M059J (cell line): ENCODE measurements at regions not wholly inside any gene's neighbourhood (a gene's known extent, or its start where the extent isn't known, plus 50 kb on each side); places are given as distances from the start of the nearest gene placed in this dataset.
"Not testable (repeated sequence)": the region's sequence is repeated elsewhere in the genome, so short reads cannot be mapped to it uniquely, and the experiment has no call there.

Experiments used
- DNase-seq: peaks from one replicate; pipeline ENCODE4 v3.0.0-alpha.2; 2012; ENCODE audit warnings: low read depth

- DNase-seq = no peak
These were observed 605.6 kb upstream of the TEX47 start for GRCh38 chr7:89401099-89401498.

DNA sequence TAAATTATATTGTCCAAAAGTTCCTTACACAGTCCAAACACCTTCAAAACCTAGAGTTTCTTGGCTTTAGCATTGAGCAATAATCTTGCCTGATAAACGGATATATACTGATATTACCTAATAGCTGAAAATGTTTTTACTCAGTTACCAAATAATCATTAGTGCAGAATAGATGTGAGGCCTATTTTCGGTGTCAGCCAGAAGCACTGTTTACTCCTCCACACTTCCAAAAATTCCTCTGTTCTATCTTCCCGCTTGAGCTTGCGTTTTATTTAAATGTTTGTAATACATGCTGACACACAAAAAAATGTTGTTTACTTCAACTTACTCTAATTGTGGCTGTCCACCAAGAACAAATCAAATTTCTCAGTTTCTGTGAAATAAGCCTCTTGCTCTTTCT lies 606.2 kb upstream of the TEX47 start:
- no peak for DNase-seq

GRCh38 chr7:89451911-89452310 lies 656.4 kb upstream of the TEX47 start:
- DNase-seq = no peak

- DNase-seq = no peak
These were observed 661.0 kb upstream of the TEX47 start for GRCh38 chr7:89456556-89456955.

DNA sequence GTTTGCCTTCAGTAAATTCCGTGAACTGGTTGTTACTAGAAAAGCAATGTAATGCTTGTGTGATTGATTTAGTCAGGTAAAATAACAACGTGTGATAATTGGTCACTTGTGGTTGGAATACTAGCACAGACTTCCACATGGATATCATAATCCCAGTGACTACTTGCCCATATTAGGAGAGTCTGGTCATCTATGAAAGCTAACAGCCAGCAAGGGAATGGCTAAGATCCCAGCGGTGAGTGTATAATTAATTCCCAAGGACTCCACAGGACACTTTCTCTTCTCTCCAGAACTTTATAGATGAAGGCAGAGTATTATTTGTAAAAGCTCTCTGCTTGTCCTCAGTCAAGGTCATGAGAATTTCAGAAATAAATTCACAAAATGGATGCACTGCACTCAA lies 662.6 kb upstream of the TEX47 start:
- DNase-seq = no peak

DNA sequence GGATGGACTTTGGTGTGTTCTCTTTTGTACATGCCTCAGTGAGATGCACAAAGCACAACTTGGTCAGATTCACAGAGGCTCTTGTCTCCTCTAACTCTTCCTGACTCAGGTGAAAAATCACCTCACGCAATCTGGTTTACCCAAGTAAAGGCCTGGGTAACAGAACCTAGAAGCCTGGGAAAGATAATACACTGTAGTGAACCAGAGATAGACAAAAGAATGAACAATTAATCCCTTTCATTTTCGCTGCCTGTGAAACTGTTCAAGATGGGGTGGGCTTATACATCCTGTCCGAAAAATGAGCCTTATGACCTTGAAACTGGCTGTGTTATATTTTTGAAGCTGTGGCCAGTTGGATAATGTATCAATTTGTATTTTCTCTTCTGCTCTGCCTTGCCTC lies 678.9 kb upstream of the TEX47 start:
- DNase-seq = no peak

GRCh38 chr7:89477991-89478390 lies 676.3 kb upstream of the STEAP1 start:
- no peak for DNase-seq

DNA sequence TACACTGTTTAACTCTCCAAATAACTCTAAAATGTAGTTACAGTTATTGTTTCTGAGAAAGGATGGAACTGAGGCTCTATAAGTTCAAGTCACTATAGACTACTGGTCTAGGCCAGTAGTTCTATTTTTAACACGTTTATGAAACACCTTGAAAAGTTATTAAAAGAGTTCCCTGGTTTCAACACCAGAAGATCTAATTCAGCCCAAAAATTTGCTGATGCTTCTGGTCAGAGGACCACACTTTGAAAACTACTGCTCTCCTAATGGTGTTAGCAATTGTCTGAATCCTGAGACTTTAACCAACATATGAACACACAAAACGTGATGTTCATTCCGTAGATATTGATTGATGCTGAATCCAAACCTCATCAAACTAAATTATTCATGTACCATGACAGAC lies 658.6 kb upstream of the STEAP1 start:
- DNase-seq = no peak

DNA sequence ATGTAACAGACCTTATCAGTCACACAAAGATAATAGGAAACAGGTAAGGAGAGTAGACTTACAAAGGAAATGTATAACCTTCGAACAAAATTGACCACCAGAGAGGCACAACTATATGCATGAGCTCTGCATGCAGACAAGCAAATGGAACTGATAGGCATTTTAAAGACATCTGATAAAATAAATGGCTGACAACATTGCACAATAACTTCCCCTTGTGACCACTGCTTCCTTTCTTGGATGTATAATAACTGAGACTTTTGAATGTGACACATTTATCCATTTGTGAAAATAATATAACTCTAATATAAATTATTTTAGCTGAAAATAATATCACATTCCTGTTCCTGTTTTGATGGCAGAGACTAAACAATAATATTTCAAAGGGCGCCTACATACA lies 654.2 kb upstream of the STEAP1 start:
- DNase-seq = no peak

GRCh38 chr7:89503281-89503680 lies 651.0 kb upstream of the STEAP1 start:
- no peak for DNase-seq

- DNase-seq = no peak
These were observed 647.2 kb upstream of the STEAP1 start for GRCh38 chr7:89507034-89507433.

- DNase-seq = no peak
These were observed 642.4 kb upstream of the STEAP1 start for GRCh38 chr7:89511900-89512299.

GRCh38 chr7:89514970-89515369 lies 639.3 kb upstream of the STEAP1 start:
- no peak for DNase-seq

DNA sequence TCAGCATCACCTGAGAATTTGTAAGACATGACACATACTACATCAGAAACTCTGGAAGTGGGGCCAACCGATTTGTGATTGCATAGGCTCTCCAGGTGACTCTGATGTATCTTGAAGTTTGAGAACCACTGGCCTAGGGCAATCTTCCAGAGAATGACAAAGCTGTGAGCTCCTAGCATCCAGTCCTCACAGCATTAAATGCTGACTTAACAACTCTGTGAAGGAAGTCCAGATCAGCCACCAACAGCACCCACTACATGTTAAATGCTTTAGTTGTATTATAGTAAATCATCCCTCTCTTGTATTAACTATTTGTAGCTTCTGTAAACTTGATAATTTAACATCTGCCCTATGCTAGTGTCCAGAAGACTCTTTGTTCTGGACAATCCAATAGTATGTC lies 636.5 kb upstream of the STEAP1 start:
- no peak for DNase-seq

DNA sequence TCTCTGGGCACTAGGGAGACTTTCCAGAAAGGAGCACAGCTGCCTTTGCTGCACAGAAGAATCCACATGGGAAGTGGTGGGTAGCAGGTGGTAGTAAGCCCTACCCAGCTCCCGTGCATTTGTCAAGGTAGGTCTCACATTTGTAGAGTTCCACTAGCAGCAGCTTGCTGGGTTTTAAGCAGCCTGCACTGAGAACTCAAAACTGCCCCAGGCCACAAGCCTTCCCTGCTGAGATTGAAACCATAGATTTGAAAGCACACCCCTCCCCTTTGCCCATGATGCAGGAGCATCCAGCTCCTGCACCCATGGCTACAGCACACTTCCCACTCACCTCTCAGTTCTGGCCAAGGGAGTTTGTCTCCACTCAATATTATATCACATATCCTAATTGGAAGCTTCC lies 604.5 kb upstream of the STEAP1 start:
- DNase-seq = no peak

GRCh38 chr7:89554209-89554608 lies 600.1 kb upstream of the STEAP1 start:
- DNase-seq = no peak

- no peak for DNase-seq
These were observed 594.7 kb upstream of the STEAP1 start for GRCh38 chr7:89559596-89559995.

DNA sequence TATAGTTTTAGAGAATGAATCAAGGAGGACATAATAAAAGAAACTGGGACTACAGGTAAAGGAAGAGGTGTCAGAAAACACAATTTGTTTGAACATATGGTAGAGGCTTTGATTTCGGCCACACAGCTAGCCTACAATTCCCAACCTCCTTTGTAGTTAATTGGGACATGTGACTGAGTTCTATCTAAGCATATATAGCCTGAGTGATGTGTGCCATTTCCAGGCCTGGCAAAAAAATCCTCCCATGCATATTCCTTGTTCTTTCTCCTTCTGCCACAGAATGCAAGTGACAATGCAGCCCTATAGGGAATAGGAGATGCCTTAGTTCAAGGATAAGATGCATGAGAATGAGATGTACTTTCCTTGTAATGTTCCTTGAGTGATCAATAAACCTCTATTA lies 590.7 kb upstream of the STEAP1 start:
- no peak for DNase-seq

GRCh38 chr7:89584896-89585295 lies 569.4 kb upstream of the STEAP1 start:
- no peak for DNase-seq

DNA sequence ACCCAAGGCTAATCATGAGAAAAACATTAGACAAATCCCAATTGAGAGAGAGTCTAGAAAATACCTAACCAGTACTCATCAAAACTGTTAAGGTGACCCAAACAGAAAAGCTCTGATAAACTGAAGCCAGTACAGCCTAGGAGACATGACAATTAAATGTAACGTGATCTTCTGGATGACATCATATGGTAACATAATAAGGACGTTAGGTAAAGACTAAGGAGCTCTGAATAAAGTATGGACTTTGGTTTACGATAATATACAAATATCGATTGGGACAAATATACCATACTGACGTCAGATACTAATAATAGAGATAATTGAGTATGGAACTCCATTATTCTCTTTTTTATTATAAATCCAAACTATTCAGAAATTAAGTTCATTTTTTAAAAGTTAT lies 561.1 kb upstream of the STEAP1 start:
- DNase-seq = no peak

DNA sequence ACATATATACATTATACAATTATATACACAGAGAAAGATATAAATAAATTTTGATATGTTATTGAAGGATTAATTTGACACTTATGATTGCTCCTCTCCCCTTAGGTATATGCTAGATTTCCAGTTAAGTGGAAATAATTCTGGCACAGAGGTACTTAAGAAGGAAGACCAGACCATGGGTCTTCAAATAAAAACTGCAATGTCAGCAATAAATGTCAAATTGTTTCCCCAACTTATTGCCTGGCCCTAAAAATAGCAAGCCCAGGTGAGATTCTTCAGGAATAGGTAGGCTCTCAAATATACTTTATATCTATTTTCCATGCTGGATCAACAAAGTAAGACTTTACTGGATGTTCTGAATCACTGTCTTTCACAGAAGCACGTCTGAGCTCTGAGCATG lies 551.3 kb upstream of the STEAP1 start:
- no peak for DNase-seq

- DNase-seq = no peak
These were observed 548.9 kb upstream of the STEAP1 start for GRCh38 chr7:89605362-89605761.

DNA sequence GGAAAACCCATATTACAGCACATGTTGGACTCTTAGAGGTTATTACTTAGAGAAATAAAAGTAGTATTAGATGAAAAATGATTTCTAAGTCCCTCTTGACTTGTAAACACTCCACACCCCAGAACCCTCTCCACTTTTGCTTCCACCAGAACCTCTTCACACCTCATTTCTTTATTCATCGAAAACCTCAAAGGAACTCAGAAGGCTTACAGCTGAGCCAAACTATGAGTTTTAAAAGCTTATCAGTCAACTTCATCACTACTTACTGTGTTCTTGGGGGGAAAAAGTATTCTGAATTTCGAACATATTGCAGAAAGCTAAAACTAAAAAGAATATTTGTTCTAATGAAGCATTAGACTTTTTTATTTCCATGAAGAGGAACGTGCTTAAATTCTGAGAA lies 547.8 kb upstream of the STEAP1 start:
- no peak for DNase-seq

GRCh38 chr7:89607792-89608191 lies 546.5 kb upstream of the STEAP1 start:
- DNase-seq = no peak

DNA sequence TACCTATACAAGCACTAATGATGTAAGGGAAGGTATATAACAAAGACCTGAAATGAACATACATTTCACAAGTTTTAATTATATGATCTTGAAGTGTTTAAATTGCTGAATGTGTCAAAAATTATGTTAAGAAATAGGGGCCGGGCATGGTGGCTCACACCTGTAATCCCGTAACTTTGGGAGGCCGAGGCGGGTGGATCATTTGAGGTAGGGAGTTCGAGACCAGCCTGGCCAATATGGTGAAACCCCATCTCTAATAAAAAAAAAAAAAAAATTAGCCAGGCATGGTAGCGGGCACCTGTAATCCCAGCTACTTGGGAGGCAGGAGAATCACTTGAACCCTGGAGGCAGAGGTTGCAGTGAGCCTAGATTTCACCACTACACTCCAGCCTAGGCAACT lies 537.4 kb upstream of the STEAP1 start:
- not testable (repeated sequence) for DNase-seq
